GM23338 (cell line): ENCODE measurements at regions not wholly inside any gene's neighbourhood (a gene's known extent, or its start where the extent isn't known, plus 50 kb on each side); places are given as distances from the start of the nearest gene placed in this dataset.

Source experiments
- ATAC-seq: fragments of 200-7000 bp; cut with Tn5 transposase; 3 replicates; pipeline ENCODE4 v1.9.1; 2020
- DNase-seq: peaks from one replicate; pipeline ENCODE4 v3.0.0-alpha.2; 2015; ENCODE audit warnings: low spot score
- H2AFZ ChIP-seq: fragments of 200-600 bp; sonication (generic); 2 replicates; pipeline ENCODE4 v1.8.0; 2016; ENCODE audit warnings: antibody characterized with exemption, mild to moderate bottlenecking, moderate library complexity
- H3F3A ChIP-seq: fragments of 200-600 bp; sonication (generic); replicated peaks from 2 replicates; pipeline ENCODE4 v1.8.0; 2017; ENCODE audit warnings: antibody characterized with exemption, mixed run types, low read depth
- H3K27ac ChIP-seq: fragments of 200-600 bp; sonication (generic); 2 replicates; pipeline ENCODE4 v1.6.1; 2016; ENCODE audit warnings: low read depth
- H3K27me3 ChIP-seq: fragments of 200-600 bp; sonication (generic); 2 replicates; pipeline ENCODE4 v1.8.0; 2016; ENCODE audit warnings: mild to moderate bottlenecking, mixed run types, moderate library complexity; ENCODE audit not compliant: insufficient read depth
- H3K36me3 ChIP-seq: fragments of 200-600 bp; sonication (generic); 2 replicates; pipeline ENCODE4 v1.8.0; 2016; ENCODE audit warnings: mild to moderate bottlenecking; ENCODE audit not compliant: insufficient read depth
- H3K4me1 ChIP-seq: fragments of 200-600 bp; sonication (generic); 2 replicates; pipeline ENCODE4 v1.8.0; 2016; ENCODE audit warnings: mild to moderate bottlenecking, moderate library complexity; ENCODE audit not compliant: insufficient read depth
- H3K4me2 ChIP-seq: fragments of 200-600 bp; sonication (generic); 2 replicates; pipeline ENCODE4 v1.7.1; 2017; ENCODE audit warnings: mixed run types
- H3K4me3 ChIP-seq: fragments of 200-600 bp; sonication (generic); 2 replicates; pipeline ENCODE4 v1.6.1; 2016; ENCODE audit warnings: mixed run types
- H3K79me2 ChIP-seq: fragments of 200-600 bp; sonication (generic); replicated peaks from 2 replicates; pipeline ENCODE4 v1.8.0; 2017; ENCODE audit warnings: mild to moderate bottlenecking; ENCODE audit not compliant: insufficient read depth
- H3K9me2 ChIP-seq: fragments of 200-600 bp; sonication (generic); 2 replicates; pipeline ENCODE4 v1.8.0; 2017; ENCODE audit not compliant: insufficient read depth
- H4K20me1 ChIP-seq: fragments of 200-600 bp; sonication (generic); replicated peaks from 2 replicates; pipeline ENCODE4 v1.8.0; 2017; ENCODE audit warnings: mild to moderate bottlenecking; ENCODE audit not compliant: insufficient read depth
- H3K27ac Mint-ChIP-seq: 2 replicates; pipeline ENCODE4 v1.8.0; 2020; ENCODE audit warnings: inconsistent platforms, mild to moderate bottlenecking, moderate library complexity, mixed read lengths
- H3K27me3 Mint-ChIP-seq: 3 replicates; pipeline ENCODE4 v1.8.0; 2022; ENCODE audit warnings: low read depth, mild to moderate bottlenecking, moderate library complexity, mixed read lengths, inconsistent platforms; ENCODE audit not compliant: insufficient read depth, poor library complexity
- H3K36me3 Mint-ChIP-seq: 3 replicates; pipeline ENCODE4 v1.8.0; 2021; ENCODE audit warnings: low read depth, mild to moderate bottlenecking, inconsistent platforms, moderate library complexity, mixed read lengths
- H3K4me1 Mint-ChIP-seq: 3 replicates; pipeline ENCODE4 v1.8.0; 2020; ENCODE audit warnings: mild to moderate bottlenecking, inconsistent platforms, mixed read lengths
- H3K4me3 Mint-ChIP-seq: 3 replicates; pipeline ENCODE4 v1.8.0; 2021; ENCODE audit warnings: moderate library complexity, mild to moderate bottlenecking, inconsistent platforms, mixed read lengths
- H3K9me3 Mint-ChIP-seq: 3 replicates; pipeline ENCODE4 v1.8.0; 2020; ENCODE audit warnings: moderate library complexity, mild to moderate bottlenecking, inconsistent platforms, mixed read lengths
- CREB1 ChIP-seq: fragments of 250-450 bp; sonication (Bioruptor Pico); IDR thresholded peaks from 2 replicates; pipeline ENCODE4 v1.5.0; 2020; ENCODE audit warnings: low read depth, mild to moderate bottlenecking, moderate library complexity
- CTCF ChIP-seq, 2 experiments: fragments of 200-600 bp in 1 of 2; sonication (generic) in 1 of 2; conservative IDR thresholded peaks; 2 replicates each; pipeline versions ENCODE4 v1.5.1 to v1.6.1; 2016 to 2017; ENCODE audit warnings: antibody characterized with exemption in 2 of 2, low read depth in 2 of 2, mild to moderate bottlenecking in 2 of 2, moderate library complexity in 1 of 2
- ETS1 ChIP-seq: IDR thresholded peaks from 2 replicates; pipeline ENCODE4 v1.6.1; 2016; ENCODE audit warnings: antibody characterized with exemption
- EZH2 ChIP-seq: fragments of 200-600 bp; sonication (generic); IDR thresholded peaks from one replicate; pipeline ENCODE4 v1.8.0; 2017; ENCODE audit warnings: antibody characterized with exemption, mild to moderate bottlenecking, low read depth; ENCODE audit not compliant: unreplicated experiment
- EZH2phosphoT487 ChIP-seq: fragments of 200-600 bp; sonication (generic); IDR thresholded peaks from one replicate; pipeline ENCODE4 v1.8.1; 2018; ENCODE audit warnings: antibody characterized with exemption; ENCODE audit not compliant: unreplicated experiment
- JUNB ChIP-seq: IDR thresholded peaks from one replicate; pipeline ENCODE4 v1.6.1; 2016; ENCODE audit warnings: antibody characterized with exemption; ENCODE audit not compliant: unreplicated experiment
- NANOG ChIP-seq: IDR thresholded peaks from 2 replicates; pipeline ENCODE4 v1.6.1; 2016; ENCODE audit warnings: antibody characterized with exemption, borderline replicate concordance
- POLR2AphosphoS5 ChIP-seq: IDR thresholded peaks from 2 replicates; pipeline ENCODE4 v1.6.1; 2016; ENCODE audit warnings: antibody characterized with exemption, low read depth
- REST ChIP-seq: IDR thresholded peaks from one replicate; pipeline ENCODE4 v1.6.1; 2018; ENCODE audit warnings: antibody characterized with exemption; ENCODE audit not compliant: unreplicated experiment
- STAT1 ChIP-seq: IDR thresholded peaks from one replicate; pipeline ENCODE4 v1.6.1; 2016; ENCODE audit warnings: antibody characterized with exemption; ENCODE audit not compliant: unreplicated experiment
- ZNF114 ChIP-seq: fragments of 250-450 bp; sonication (Bioruptor Pico); IDR thresholded peaks from 2 replicates; pipeline ENCODE4 v1.5.0; 2020; ENCODE audit warnings: mild to moderate bottlenecking, moderate library complexity
- ZNF331 ChIP-seq: fragments of 250-450 bp; sonication (Bioruptor Pico); IDR thresholded peaks from 2 replicates; pipeline ENCODE4 v1.5.0; 2020; ENCODE audit warnings: low read depth, mild to moderate bottlenecking, moderate library complexity
- ZNF462 ChIP-seq: fragments of 250-450 bp; sonication (Bioruptor Pico); IDR thresholded peaks from 2 replicates; pipeline ENCODE4 v1.5.0; 2020; ENCODE audit warnings: mild to moderate bottlenecking, moderate library complexity

GRCh38 chr19:30319411-30319810, 52.8 kb upstream of the ZNF536 start:
- DNase-seq (no peak), ATAC-seq (no peak)
- Mint-ChIP-seq H3K27me3 (peaks cover 9% of the 10 kb centered on the region), H3K9me3 (peaks cover 4% of the 10 kb centered on the region; the same call in 1 of the 3 replicates), H3K4me1 (peaks cover 6% of the 10 kb centered on the region; the same call in 2 of the 3 replicates), H3K36me3 (no peaks in the 10 kb centered on the region; the same call in 2 of the 3 replicates), H3K27ac (no peak overlapping the region), H3K4me3 (no peak overlapping the region)
- TF ChIP-seq CREB1 (CRISPR knock-in tag) (no peak), JUNB (no peak), ETS1 (no peak), EZH2phosphoT487 (no peak), NANOG (no peak), EZH2 (no peak), POLR2AphosphoS5 (no peak), ZNF331 (CRISPR knock-in tag) (no peak), ZNF462 (CRISPR knock-in tag) (no peak), REST (no peak), CTCF (conservative IDR thresholded peaks at IDR 0.05; ENCODE audit: low read depth in 2 of 2) (no peak), STAT1 (no peak), ZNF114 (CRISPR knock-in tag) (no peak)
- no peaks in the 10 kb centered on the region for H3K79me2 ChIP-seq
- no peak overlapping the region for H3K4me3 ChIP-seq
- H3K27ac ChIP-seq, result no peak overlapping the region
- peaks cover 7% of the 10 kb centered on the region; the same call in 1 of the 2 replicates for H3K4me1 ChIP-seq
- no peak overlapping the region for H3K4me2 ChIP-seq
- H2AFZ ChIP-seq, result no peak overlapping the region
- no peaks in the 10 kb centered on the region for H3F3A ChIP-seq
- H3K9me2 ChIP-seq, result peaks cover 6% of the 10 kb centered on the region
- H3K36me3 ChIP-seq, result no peaks in the 10 kb centered on the region
- no peaks in the 10 kb centered on the region for H3K27me3 ChIP-seq
- no peaks in the 10 kb centered on the region for H4K20me1 ChIP-seq
